ENCODE measurements at regions not wholly inside any gene's neighbourhood (a gene's known extent, or its start where the extent isn't known, plus 50 kb on each side); places are given as distances from the start of the nearest gene placed in this dataset.

GRCh38 chr22:49267996-49268395, 559.7 kb downstream of the BRD1 start:
- no peak for TF ChIP-seq CTCF (conservative IDR thresholded peaks at IDR 0.05)
- H3K27ac ChIP-seq, result no peak overlapping the region

GRCh38 chr22:49266561-49267519, 560.8 kb downstream of the BRD1 start:
- no peak for TF ChIP-seq CTCF (conservative IDR thresholded peaks at IDR 0.05)
- no peak overlapping the region for H3K27ac ChIP-seq

- H3K27ac ChIP-seq, result no peak overlapping the region
- no peak for TF ChIP-seq CTCF (conservative IDR thresholded peaks at IDR 0.05)
Observed at GRCh38 chr22:49264696-49265095, 563.0 kb downstream of the BRD1 start.

- TF ChIP-seq CTCF (conservative IDR thresholded peaks at IDR 0.05), result no peak
- no peak overlapping the region for H3K27ac ChIP-seq
Observed at GRCh38 chr22:49263101-49263500, 564.6 kb downstream of the BRD1 start.

GRCh38 chr22:49262167-49262566, 565.5 kb downstream of the BRD1 start:
- H3K27ac ChIP-seq, result no peak overlapping the region
- no peak for TF ChIP-seq CTCF (conservative IDR thresholded peaks at IDR 0.05)

GRCh38 chr22:49261616-49262015, 566.1 kb downstream of the BRD1 start:
- no peak overlapping the region for H3K27ac ChIP-seq
- no peak for TF ChIP-seq CTCF (conservative IDR thresholded peaks at IDR 0.05)

GRCh38 chr22:49260681-49261580, 566.7 kb downstream of the BRD1 start:
- no peak for TF ChIP-seq CTCF (conservative IDR thresholded peaks at IDR 0.05)
- no peak overlapping the region for H3K27ac ChIP-seq

Data from VCaP (cell line).